ENCODE measurements at regions not wholly inside any gene's neighbourhood (a gene's known extent, or its start where the extent isn't known, plus 50 kb on each side); places are given as distances from the start of the nearest gene placed in this dataset.
A peak's percentile ranks its signal among the peaks of the same experiment; 100 is the strongest.
"Not testable (repeated sequence)": the region's sequence is repeated elsewhere in the genome, so short reads cannot be mapped to it uniquely, and the experiment has no call there.

- DNase-seq, result peak; percentile 27
These were observed 495.2 kb upstream of the MEIS1 start for GRCh38 chr2:65939687-65940086.

GRCh38 chr2:65937379-65938160 is 497.4 kb upstream of the MEIS1 start:
- no peak for DNase-seq

- DNase-seq, result no peak
These were observed 499.8 kb upstream of the MEIS1 start for GRCh38 chr2:65934992-65935629.

GRCh38 chr2:65932571-65932970 is 500.2 kb upstream of the SPRED2 start:
- DNase-seq, result no peak

- no peak for DNase-seq
These were observed 498.7 kb upstream of the SPRED2 start for GRCh38 chr2:65931056-65931455.

- DNase-seq, result no peak
These were observed 497.9 kb upstream of the SPRED2 start for GRCh38 chr2:65930259-65930658.

- not testable (repeated sequence) for DNase-seq
These were observed 497.3 kb upstream of the SPRED2 start for GRCh38 chr2:65929664-65930063.

- DNase-seq, result no peak
These were observed 490.4 kb upstream of the SPRED2 start for GRCh38 chr2:65922794-65923193.

GRCh38 chr2:65922030-65922429 is 489.6 kb upstream of the SPRED2 start:
- DNase-seq, result no peak

- no peak for DNase-seq
These were observed 488.7 kb upstream of the SPRED2 start for GRCh38 chr2:65921116-65921515.

- no peak for DNase-seq
These were observed 488.3 kb upstream of the SPRED2 start for GRCh38 chr2:65920659-65921058.

GRCh38 chr2:65919550-65920188 is 487.3 kb upstream of the SPRED2 start:
- no peak for DNase-seq

- DNase-seq, result no peak
These were observed 486.4 kb upstream of the SPRED2 start for GRCh38 chr2:65918760-65919187.

- DNase-seq, result no peak
These were observed 485.6 kb upstream of the SPRED2 start for GRCh38 chr2:65917986-65918385.

GRCh38 chr2:65916785-65917295 is 484.4 kb upstream of the SPRED2 start:
- DNase-seq, result no peak

GRCh38 chr2:65916177-65916576 is 483.8 kb upstream of the SPRED2 start:
- no peak for DNase-seq

GRCh38 chr2:65915273-65915672 is 482.9 kb upstream of the SPRED2 start:
- DNase-seq, result no peak

GRCh38 chr2:65914244-65914786 is 481.9 kb upstream of the SPRED2 start:
- no peak for DNase-seq

- peak; percentile 59 for DNase-seq
These were observed 481.4 kb upstream of the SPRED2 start for GRCh38 chr2:65913813-65914212.

GRCh38 chr2:65901756-65902155 is 469.4 kb upstream of the SPRED2 start:
- no peak for DNase-seq

- no peak for DNase-seq
These were observed 464.0 kb upstream of the SPRED2 start for GRCh38 chr2:65896446-65896845.

- DNase-seq, result not testable (repeated sequence)
These were observed 457.7 kb upstream of the SPRED2 start for GRCh38 chr2:65890131-65890530.

GRCh38 chr2:65885266-65885665 is 452.9 kb upstream of the SPRED2 start:
- no peak for DNase-seq

- no peak for DNase-seq
These were observed 449.2 kb upstream of the SPRED2 start for GRCh38 chr2:65881592-65881991.
